ENCODE measurements at regions not wholly inside any gene's neighbourhood (a gene's known extent, or its start where the extent isn't known, plus 50 kb on each side); places are given as distances from the start of the nearest gene placed in this dataset.

DNA sequence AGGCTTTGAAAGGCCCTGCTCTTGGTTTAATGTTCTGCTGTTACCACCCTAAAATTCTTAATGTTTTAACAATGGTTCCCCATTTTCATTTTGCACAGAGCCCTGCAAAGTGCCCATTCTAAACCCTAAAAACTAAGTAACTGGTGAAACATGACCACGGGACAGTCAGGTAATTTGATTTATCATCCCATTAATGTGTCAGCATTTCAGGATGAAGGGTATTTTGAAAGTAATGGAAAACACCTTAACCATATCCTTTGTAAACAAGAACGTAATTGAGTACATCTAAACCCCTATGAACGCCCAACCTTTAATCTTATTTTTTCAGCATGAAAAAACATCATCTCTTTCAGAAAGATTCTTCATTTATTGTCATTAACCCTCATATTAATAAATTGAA, 164.9 kb upstream of the IL12A start:
- TF ChIP-seq CTCF (IDR thresholded peaks at IDR 0.05; ENCODE audit: insufficient read depth, low read depth, low read length), result no peak
- DNase-seq (ENCODE audit: low read depth), result no peak
- H3K4me3 ChIP-seq (ENCODE audit: low read depth, low read length), result no peak overlapping the region

DNA sequence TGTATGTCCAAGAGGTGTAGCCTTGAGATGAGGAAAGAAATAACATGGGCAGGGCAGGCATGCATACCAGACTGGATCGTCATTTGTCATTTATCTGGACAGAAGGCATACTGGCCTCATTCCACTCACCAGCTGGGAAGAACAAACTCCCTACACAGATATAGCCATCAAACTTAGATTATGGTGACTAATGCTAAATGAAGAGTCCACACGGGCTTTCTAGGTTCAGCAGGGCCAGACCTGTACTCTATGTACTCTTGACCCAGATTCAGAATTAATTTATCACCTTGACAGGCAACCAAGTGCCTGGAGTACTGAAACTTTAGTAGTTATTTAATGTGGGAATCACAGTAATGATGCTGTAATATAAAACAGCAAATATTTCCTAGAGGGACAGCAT, 164.3 kb upstream of the IL12A start:
- DNase-seq (ENCODE audit: low read depth), result peak; percentile 77
- TF ChIP-seq CTCF (IDR thresholded peaks at IDR 0.05; ENCODE audit: insufficient read depth, low read depth, low read length), result no peak
- no peak overlapping the region for H3K4me3 ChIP-seq (ENCODE audit: low read depth, low read length)

DNA sequence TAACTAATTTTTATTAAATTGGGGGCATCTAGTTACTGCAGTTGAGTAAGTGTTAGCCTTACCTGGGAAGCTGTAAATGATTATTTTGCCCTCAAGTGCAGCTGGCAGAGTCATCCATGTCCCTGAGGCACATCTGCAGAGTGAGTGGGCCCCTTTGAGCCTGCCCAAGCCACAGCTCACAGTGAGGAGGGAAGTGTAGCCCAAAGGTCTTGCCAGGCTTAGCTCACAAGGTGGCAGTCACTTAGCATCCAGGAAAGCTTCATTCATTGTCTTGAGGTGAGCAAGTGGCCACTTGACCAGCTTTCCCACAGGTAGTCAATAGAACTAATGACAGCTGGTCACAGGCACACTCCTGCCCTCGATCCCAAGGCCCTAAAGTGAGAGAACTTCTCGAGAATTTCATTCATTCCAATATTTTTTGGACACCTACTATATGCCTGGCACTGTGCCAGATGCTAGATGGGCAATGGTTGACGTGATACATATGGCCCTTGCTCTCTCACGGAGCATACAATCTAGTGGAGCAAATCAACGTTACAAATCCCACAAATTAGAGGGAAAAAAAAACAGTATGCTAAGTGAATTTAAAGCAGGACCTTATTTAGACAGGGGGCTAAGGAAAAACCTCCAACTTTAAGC, 163.3 kb upstream of the IL12A start:
- no peak for DNase-seq (ENCODE audit: low read depth)
- no peak overlapping the region for H3K4me3 ChIP-seq (ENCODE audit: low read depth, low read length)
- no peak for TF ChIP-seq CTCF (IDR thresholded peaks at IDR 0.05; ENCODE audit: insufficient read depth, low read depth, low read length)

GRCh38 chr3:159828542-159828943, 160.1 kb upstream of the IL12A start:
- peak; percentile 80 for DNase-seq (ENCODE audit: low read depth)
- TF ChIP-seq CTCF (IDR thresholded peaks at IDR 0.05; ENCODE audit: insufficient read depth, low read depth, low read length), result peak; percentile 55
- H3K4me3 ChIP-seq (ENCODE audit: low read depth, low read length), result no peak overlapping the region

GRCh38 chr3:159829056-159829455, 159.6 kb upstream of the IL12A start:
- no peak overlapping the region for H3K4me3 ChIP-seq (ENCODE audit: low read depth, low read length)
- no peak for TF ChIP-seq CTCF (IDR thresholded peaks at IDR 0.05; ENCODE audit: insufficient read depth, low read depth, low read length)
- DNase-seq (ENCODE audit: low read depth), result no peak

- no peak overlapping the region for H3K4me3 ChIP-seq (ENCODE audit: low read depth, low read length)
- TF ChIP-seq CTCF (IDR thresholded peaks at IDR 0.05; ENCODE audit: insufficient read depth, low read depth, low read length), result no peak
- DNase-seq (ENCODE audit: low read depth), result peak; percentile 95
Measured at GRCh38 chr3:159829539-159830227, 159.0 kb upstream of the IL12A start.
